Activated CD8-positive, alpha-beta T cell treated with anti-CD3 and anti-CD28 coated beads, Interleukin-2, amount 10 ng/mL, durations not matched to agents 7 days and 5 days (primary cell): ENCODE measurements at regions not wholly inside any gene's neighbourhood (a gene's known extent, or its start where the extent isn't known, plus 50 kb on each side); places are given as distances from the start of the nearest gene placed in this dataset.
A peak's percentile ranks its signal among the peaks of the same experiment; 100 is the strongest.

ENCODE experiments used
- ATAC-seq: fragments of 150-1000 bp; cut with Tn5 transposase; one replicate; pipeline ENCODE4 v1.10.0; 2021; ENCODE audit warnings: moderate library complexity
- CTCF ChIA-PET: fragments of 350-600 bp; sonication (Branson Sonifier 250); formaldehyde crosslinking; loops from one replicate; lab custom pipeline; 2021; ENCODE audit warnings: antibody characterized with exemption; lab: Charles Lee
- POLR2A ChIA-PET: fragments of 350-600 bp; sonication (Branson Sonifier 250); formaldehyde crosslinking; loops from one replicate; lab custom pipeline; 2021; ENCODE audit warnings: antibody characterized with exemption; lab: Charles Lee
- DNase-seq: peaks from one replicate; pipeline ENCODE4 v3.0.0-alpha.2; 2020
- H3K27ac Mint-ChIP-seq: one replicate; pipeline ENCODE4 v1.8.0; 2021; ENCODE audit warnings: mild to moderate bottlenecking, mixed read lengths
- H3K27me3 Mint-ChIP-seq: one replicate; pipeline ENCODE4 v1.8.0; 2021; ENCODE audit warnings: low read depth, mixed read lengths
- H3K36me3 Mint-ChIP-seq: one replicate; pipeline ENCODE4 v1.8.0; 2021; ENCODE audit warnings: low read depth, mixed read lengths
- H3K4me1 Mint-ChIP-seq: one replicate; pipeline ENCODE4 v1.8.0; 2021; ENCODE audit warnings: low read depth, mixed read lengths
- H3K4me3 Mint-ChIP-seq: one replicate; pipeline ENCODE4 v1.8.0; 2021; ENCODE audit warnings: mild to moderate bottlenecking, mixed read lengths
- H3K9me3 Mint-ChIP-seq: one replicate; pipeline ENCODE4 v1.8.0; 2022; ENCODE audit warnings: mixed read lengths; ENCODE audit not compliant: insufficient read depth

GRCh38 chr1:238257018-238257621, 366.4 kb upstream of the ZP4 start:
- ATAC-seq: no peak
- no peaks in the 10 kb centered on the region for H3K4me1 Mint-ChIP-seq
- DNase-seq: no peak
- no peak overlapping the region for H3K4me3 Mint-ChIP-seq
- no peak overlapping the region for H3K27ac Mint-ChIP-seq
- H3K36me3 Mint-ChIP-seq: no peaks in the 10 kb centered on the region
- peaks cover 8% of the 10 kb centered on the region for H3K9me3 Mint-ChIP-seq
- ChIA-PET CTCF (no interaction called here), POLR2A (no interaction called here)
- no peaks in the 10 kb centered on the region for H3K27me3 Mint-ChIP-seq

- no peaks in the 10 kb centered on the region for H3K27me3 Mint-ChIP-seq
- no peak for ATAC-seq
- ChIA-PET POLR2A (no interaction called here), CTCF (no interaction called here)
- H3K4me3 Mint-ChIP-seq: no peak overlapping the region
- no peak overlapping the region for H3K27ac Mint-ChIP-seq
- no peaks in the 10 kb centered on the region for H3K36me3 Mint-ChIP-seq
- H3K4me1 Mint-ChIP-seq: no peaks in the 10 kb centered on the region
- DNase-seq: no peak
- no peaks in the 10 kb centered on the region for H3K9me3 Mint-ChIP-seq
These were observed 364.2 kb upstream of the ZP4 start for GRCh38 chr1:238254935-238255334.

- Mint-ChIP-seq H3K27ac (no peak overlapping the region), H3K4me3 (no peak overlapping the region), H3K4me1 (no peaks in the 10 kb centered on the region), H3K27me3 (no peaks in the 10 kb centered on the region), H3K36me3 (no peaks in the 10 kb centered on the region), H3K9me3 (no peaks in the 10 kb centered on the region)
- no peak for ATAC-seq
- CTCF ChIA-PET: no interaction called here
- peak; percentile 27 for DNase-seq
- POLR2A ChIA-PET: no interaction called here
These were observed 361.5 kb upstream of the ZP4 start for GRCh38 chr1:238252033-238252802.

GRCh38 chr1:238248356-238248755, 357.6 kb upstream of the ZP4 start:
- no peaks in the 10 kb centered on the region for H3K4me1 Mint-ChIP-seq
- H3K9me3 Mint-ChIP-seq: no peaks in the 10 kb centered on the region
- POLR2A ChIA-PET: no interaction called here
- H3K4me3 Mint-ChIP-seq: no peak overlapping the region
- H3K27ac Mint-ChIP-seq: no peak overlapping the region
- no peaks in the 10 kb centered on the region for H3K27me3 Mint-ChIP-seq
- CTCF ChIA-PET: no interaction called here
- no peaks in the 10 kb centered on the region for H3K36me3 Mint-ChIP-seq
- no peak for ATAC-seq
- no peak for DNase-seq

- no peak overlapping the region for H3K27ac Mint-ChIP-seq
- H3K36me3 Mint-ChIP-seq: no peaks in the 10 kb centered on the region
- DNase-seq: no peak
- H3K4me3 Mint-ChIP-seq: no peak overlapping the region
- no peaks in the 10 kb centered on the region for H3K4me1 Mint-ChIP-seq
- no peaks in the 10 kb centered on the region for H3K27me3 Mint-ChIP-seq
- no peak for ATAC-seq
- ChIA-PET POLR2A (no interaction called here), CTCF (no interaction called here)
- peaks cover 3% of the 10 kb centered on the region for H3K9me3 Mint-ChIP-seq
These were observed 351.5 kb upstream of the ZP4 start for GRCh38 chr1:238242181-238242580.

- ATAC-seq: no peak
- no peak overlapping the region for H3K27ac Mint-ChIP-seq
- ChIA-PET CTCF (no interaction called here), POLR2A (no interaction called here)
- no peak for DNase-seq
- no peaks in the 10 kb centered on the region for H3K4me1 Mint-ChIP-seq
- H3K27me3 Mint-ChIP-seq: no peaks in the 10 kb centered on the region
- H3K36me3 Mint-ChIP-seq: no peaks in the 10 kb centered on the region
- H3K9me3 Mint-ChIP-seq: peaks cover 3% of the 10 kb centered on the region
- H3K4me3 Mint-ChIP-seq: no peak overlapping the region
These were observed 350.9 kb upstream of the ZP4 start for GRCh38 chr1:238241607-238242006.

- H3K4me1 Mint-ChIP-seq: no peaks in the 10 kb centered on the region
- POLR2A ChIA-PET: no interaction called here
- DNase-seq (no peak), ATAC-seq (no peak)
- no peaks in the 10 kb centered on the region for H3K27me3 Mint-ChIP-seq
- no peak overlapping the region for H3K27ac Mint-ChIP-seq
- CTCF ChIA-PET: no interaction called here
- H3K4me3 Mint-ChIP-seq: no peak overlapping the region
- H3K36me3 Mint-ChIP-seq: no peaks in the 10 kb centered on the region
- H3K9me3 Mint-ChIP-seq: peaks cover 3% of the 10 kb centered on the region
These were observed 348.6 kb upstream of the ZP4 start for GRCh38 chr1:238239343-238239742.

- CTCF ChIA-PET: no interaction called here
- no peak for DNase-seq
- H3K4me3 Mint-ChIP-seq: no peak overlapping the region
- no peak for ATAC-seq
- no peaks in the 10 kb centered on the region for H3K4me1 Mint-ChIP-seq
- H3K27ac Mint-ChIP-seq: no peak overlapping the region
- peaks cover 3% of the 10 kb centered on the region for H3K9me3 Mint-ChIP-seq
- no peaks in the 10 kb centered on the region for H3K36me3 Mint-ChIP-seq
- POLR2A ChIA-PET: no interaction called here
- H3K27me3 Mint-ChIP-seq: no peaks in the 10 kb centered on the region
These were observed 343.2 kb upstream of the ZP4 start for GRCh38 chr1:238233966-238234365.

- no peak overlapping the region for H3K4me3 Mint-ChIP-seq
- H3K27me3 Mint-ChIP-seq: no peaks in the 10 kb centered on the region
- POLR2A ChIA-PET: no interaction called here
- CTCF ChIA-PET: no interaction called here
- H3K27ac Mint-ChIP-seq: no peak overlapping the region
- ATAC-seq (no peak), DNase-seq (no peak)
- H3K4me1 Mint-ChIP-seq: no peaks in the 10 kb centered on the region
- H3K36me3 Mint-ChIP-seq: no peaks in the 10 kb centered on the region
- no peaks in the 10 kb centered on the region for H3K9me3 Mint-ChIP-seq
These were observed 341.5 kb upstream of the ZP4 start for GRCh38 chr1:238232084-238232710.

GRCh38 chr1:238226810-238227209, 336.1 kb upstream of the ZP4 start:
- H3K27me3 Mint-ChIP-seq: no peaks in the 10 kb centered on the region

GRCh38 chr1:238223076-238223640, 332.4 kb upstream of the ZP4 start:
- H3K36me3 Mint-ChIP-seq: no peaks in the 10 kb centered on the region
- H3K4me3 Mint-ChIP-seq: no peak overlapping the region
- no peaks in the 10 kb centered on the region for H3K4me1 Mint-ChIP-seq
- no peaks in the 10 kb centered on the region for H3K27me3 Mint-ChIP-seq
- H3K27ac Mint-ChIP-seq: no peak overlapping the region
- ChIA-PET POLR2A (no interaction called here), CTCF (no interaction called here)
- peaks cover 6% of the 10 kb centered on the region for H3K9me3 Mint-ChIP-seq
- ATAC-seq: no peak
- DNase-seq: no peak

More at GRCh38 chr1:238226810-238227209, 336.1 kb upstream of the ZP4 start:
- Mint-ChIP-seq H3K9me3 (peaks cover 3% of the 10 kb centered on the region), H3K4me3 (no peak overlapping the region), H3K27ac (no peak overlapping the region), H3K36me3 (no peaks in the 10 kb centered on the region), H3K4me1 (no peaks in the 10 kb centered on the region)
- CTCF ChIA-PET: no interaction called here
- no peak for DNase-seq
- POLR2A ChIA-PET: no interaction called here
- ATAC-seq: no peak

- ChIA-PET POLR2A (no interaction called here), CTCF (no interaction called here)
- Mint-ChIP-seq H3K36me3 (no peaks in the 10 kb centered on the region), H3K4me1 (no peaks in the 10 kb centered on the region), H3K27ac (no peak overlapping the region), H3K9me3 (peaks cover 6% of the 10 kb centered on the region), H3K4me3 (no peak overlapping the region), H3K27me3 (no peaks in the 10 kb centered on the region)
- no peak for ATAC-seq
- DNase-seq: no peak
These were observed 331.0 kb upstream of the ZP4 start for GRCh38 chr1:238221738-238222137.
